GM10266 (cell line): ENCODE measurements at regions not wholly inside any gene's neighbourhood (a gene's known extent, or its start where the extent isn't known, plus 50 kb on each side); places are given as distances from the start of the nearest gene placed in this dataset.

ENCODE experiments used
- DNase-seq: peaks from one replicate; pipeline ENCODE4 v3.0.0; 2012; ENCODE audit errors: extremely low spot score
- TF ChIP-seq, protein P1 (sequence below): IDR thresholded peaks from 2 replicates; pipeline ENCODE4 v1.5.1; 2012; ENCODE audit warnings: mild to moderate bottlenecking, low read depth; ENCODE audit not compliant: control insufficient read depth, insufficient read depth; ENCODE audit errors: missing control alignments

DNA sequence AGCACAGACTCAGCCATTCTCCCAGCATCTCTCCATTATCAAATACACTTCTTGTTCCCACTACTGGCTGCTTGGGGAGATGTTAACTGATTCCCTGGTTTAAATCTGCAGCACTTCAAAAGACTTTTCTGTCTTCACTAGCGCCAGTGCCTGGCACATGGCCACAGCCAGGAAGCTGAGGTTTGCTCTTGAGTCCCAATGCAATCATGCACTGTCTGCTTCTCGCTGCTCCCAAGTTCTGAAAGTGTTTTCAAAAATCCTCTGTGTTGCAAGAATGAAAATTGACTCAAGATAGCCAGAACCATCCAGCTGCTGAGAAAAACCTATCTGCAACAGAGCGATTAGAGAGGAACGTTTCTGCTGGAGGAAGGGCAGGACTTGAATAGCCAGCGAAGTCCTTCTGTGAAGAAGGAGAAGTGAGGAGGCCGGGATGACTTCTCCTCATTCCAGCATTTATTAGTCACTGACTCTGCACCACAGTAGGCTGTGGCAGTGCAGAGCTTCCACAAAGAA, 358.4 kb upstream of the NR2F2 start:
- no peak for DNase-seq
- TF ChIP-seq, protein P1, sequence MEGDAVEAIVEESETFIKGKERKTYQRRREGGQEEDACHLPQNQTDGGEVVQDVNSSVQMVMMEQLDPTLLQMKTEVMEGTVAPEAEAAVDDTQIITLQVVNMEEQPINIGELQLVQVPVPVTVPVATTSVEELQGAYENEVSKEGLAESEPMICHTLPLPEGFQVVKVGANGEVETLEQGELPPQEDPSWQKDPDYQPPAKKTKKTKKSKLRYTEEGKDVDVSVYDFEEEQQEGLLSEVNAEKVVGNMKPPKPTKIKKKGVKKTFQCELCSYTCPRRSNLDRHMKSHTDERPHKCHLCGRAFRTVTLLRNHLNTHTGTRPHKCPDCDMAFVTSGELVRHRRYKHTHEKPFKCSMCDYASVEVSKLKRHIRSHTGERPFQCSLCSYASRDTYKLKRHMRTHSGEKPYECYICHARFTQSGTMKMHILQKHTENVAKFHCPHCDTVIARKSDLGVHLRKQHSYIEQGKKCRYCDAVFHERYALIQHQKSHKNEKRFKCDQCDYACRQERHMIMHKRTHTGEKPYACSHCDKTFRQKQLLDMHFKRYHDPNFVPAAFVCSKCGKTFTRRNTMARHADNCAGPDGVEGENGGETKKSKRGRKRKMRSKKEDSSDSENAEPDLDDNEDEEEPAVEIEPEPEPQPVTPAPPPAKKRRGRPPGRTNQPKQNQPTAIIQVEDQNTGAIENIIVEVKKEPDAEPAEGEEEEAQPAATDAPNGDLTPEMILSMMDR, result no peak

DNA sequence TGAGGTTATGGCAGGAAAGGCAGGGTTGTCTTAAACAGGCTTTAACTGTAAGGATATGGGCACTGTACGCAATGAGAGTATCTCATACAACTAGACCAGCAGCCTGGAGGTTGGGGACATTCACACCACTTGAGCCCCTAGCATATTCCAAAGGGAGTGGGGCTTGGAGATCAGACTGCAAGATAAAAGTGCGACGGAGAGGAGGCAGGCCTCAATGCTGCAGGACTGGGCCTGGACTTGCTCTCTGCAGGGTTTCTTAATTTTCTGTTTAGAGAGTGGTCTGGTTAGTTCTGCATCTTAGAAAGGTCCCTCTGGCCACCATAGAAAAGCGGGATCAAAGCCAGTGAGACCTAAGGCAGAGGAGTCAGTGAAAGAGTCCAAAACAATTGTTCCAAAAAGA, 357.7 kb upstream of the NR2F2 start:
- TF ChIP-seq, protein P1, result no peak
- DNase-seq, result no peak

DNA sequence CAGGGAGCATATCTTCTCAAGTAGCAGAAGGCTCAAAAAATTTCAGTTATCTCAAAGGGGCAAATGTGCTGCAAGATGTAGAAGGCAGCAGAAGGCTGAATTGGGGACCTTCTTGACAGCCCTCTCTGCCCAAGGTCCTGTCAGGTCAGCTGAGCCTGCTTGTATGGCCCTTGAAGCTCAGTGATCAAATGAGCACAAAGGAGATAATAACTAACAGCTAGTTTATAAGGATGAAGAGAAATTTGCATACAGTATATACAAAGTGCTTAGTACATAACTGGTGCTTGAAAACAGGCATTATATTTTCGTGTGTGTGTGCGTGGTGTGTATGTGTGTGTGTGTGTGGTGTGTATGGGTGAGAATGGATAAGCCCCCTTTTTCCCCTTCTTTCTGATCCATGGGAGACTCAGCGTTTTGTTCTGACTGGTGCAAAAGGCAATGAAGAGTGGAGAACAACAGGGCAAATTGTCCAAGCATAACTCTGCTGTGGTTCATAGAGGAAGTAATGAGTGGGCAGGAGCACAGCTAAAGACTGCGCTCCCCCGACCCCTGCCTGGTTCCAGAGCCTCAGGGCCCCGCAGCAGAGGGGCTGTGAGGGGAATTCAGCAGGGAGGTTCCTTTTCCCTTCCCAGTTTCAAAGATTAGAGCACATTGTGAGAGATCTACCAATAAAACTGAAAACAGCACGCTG, 356.8 kb upstream of the NR2F2 start:
- TF ChIP-seq, protein P1, result no peak
- DNase-seq, result peak; percentile 20

DNA sequence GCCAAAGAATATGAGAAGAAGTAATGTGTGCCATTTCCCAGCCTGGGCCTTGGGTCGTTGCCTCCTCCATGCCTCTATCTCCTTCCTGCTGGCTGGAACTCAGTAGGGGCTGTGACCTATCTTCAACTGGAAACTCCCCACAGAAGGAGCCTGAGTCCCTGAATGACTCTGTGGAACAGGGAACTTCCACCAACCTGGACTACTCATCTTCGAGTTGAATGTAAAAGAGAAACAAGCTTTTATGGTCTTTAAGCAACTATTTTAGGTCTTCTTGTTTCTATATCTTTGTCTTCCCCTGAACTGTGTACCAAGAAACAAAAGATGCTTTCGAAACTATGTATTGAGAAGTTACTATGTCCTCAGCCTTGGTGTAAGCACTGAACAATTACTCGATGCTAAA, 355.3 kb upstream of the NR2F2 start:
- TF ChIP-seq, protein P1, result no peak
- DNase-seq, result peak; percentile 14

DNA sequence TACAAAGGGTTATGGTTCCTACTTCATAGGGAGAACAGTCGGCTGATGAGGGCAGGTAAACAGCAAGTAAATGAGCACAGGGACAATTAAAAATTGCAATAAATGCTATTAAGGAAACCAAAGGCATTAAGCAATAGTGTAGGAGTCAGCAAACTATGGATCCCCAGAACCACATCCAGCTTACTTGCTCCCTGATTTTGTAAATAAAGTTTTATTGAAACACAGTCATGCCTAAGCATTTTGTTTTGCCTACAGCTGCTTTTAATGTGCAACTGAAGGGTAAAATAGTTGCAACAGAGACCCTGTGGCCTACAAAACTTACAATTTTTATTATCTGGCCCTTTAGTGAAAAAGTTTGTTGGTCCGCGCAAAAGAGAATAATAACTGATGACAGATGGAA, 351.2 kb upstream of the NR2F2 start:
- no peak for DNase-seq
- TF ChIP-seq, protein P1, result no peak

DNA sequence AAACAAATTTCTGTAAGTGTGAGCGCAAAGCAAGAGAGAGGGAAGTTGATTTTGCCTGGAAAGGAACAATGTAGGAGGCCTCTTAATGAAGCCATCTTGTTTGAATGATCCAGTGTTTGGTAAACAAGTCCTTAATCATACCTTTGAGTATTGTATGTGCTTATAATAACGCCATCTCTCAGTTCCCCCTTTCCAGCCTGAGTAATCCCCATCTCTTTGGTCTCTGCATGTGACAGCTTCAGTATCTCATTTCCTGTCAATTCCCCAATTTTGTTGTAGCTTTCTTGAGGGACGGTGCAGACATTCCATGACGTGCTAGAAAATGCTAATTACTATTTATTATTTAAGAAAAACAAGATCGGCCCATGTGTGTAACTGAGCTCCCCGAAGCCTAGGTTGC, 349.3 kb upstream of the NR2F2 start:
- TF ChIP-seq, protein P1, result no peak
- DNase-seq, result no peak

DNA sequence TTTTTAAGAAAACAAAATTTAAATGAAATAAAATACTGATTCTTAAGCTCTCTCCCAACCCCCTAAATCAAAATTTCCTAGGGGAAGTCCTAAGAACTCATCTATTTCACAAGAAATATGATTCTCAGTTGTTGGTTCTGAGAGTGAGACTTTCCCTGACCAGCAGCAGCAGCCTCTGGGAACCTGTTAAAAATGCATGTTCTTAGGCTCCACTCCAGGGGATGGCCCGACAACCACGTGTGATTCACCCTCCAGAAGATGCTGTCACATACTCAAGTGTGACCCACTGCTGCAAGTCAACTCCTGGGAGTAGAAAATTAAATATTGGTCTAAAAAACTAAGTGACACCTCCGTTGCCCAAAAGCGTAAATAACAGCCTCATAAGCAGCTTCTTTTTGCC, 343.2 kb upstream of the NR2F2 start:
- DNase-seq, result no peak
- TF ChIP-seq, protein P1, result no peak
